ENCODE measurements at regions not wholly inside any gene's neighbourhood (a gene's known extent, or its start where the extent isn't known, plus 50 kb on each side); places are given as distances from the start of the nearest gene placed in this dataset.

- DNase-seq, result no peak
Measured at GRCh38 chr20:24798930-24799705, 150.0 kb upstream of the CST7 start.

- no peak for DNase-seq
Measured at GRCh38 chr20:24799971-24800580, 149.0 kb upstream of the CST7 start.

GRCh38 chr20:24802286-24802820 lies 146.7 kb upstream of the CST7 start:
- DNase-seq, result no peak

GRCh38 chr20:24804481-24805206 lies 144.4 kb upstream of the CST7 start:
- no peak for DNase-seq

- DNase-seq, result no peak
Measured at GRCh38 chr20:24805456-24806238, 143.4 kb upstream of the CST7 start.

GRCh38 chr20:24806705-24807676 lies 142.1 kb upstream of the CST7 start:
- no peak for DNase-seq

GRCh38 chr20:24808616-24809015 lies 140.5 kb upstream of the CST7 start:
- no peak for DNase-seq

- DNase-seq, result no peak
Measured at GRCh38 chr20:24809606-24810005, 139.5 kb upstream of the CST7 start.

GRCh38 chr20:24810676-24811407 lies 138.2 kb upstream of the CST7 start:
- no peak for DNase-seq

GRCh38 chr20:24812373-24812772 lies 136.7 kb upstream of the CST7 start:
- DNase-seq, result no peak

- DNase-seq, result no peak
Measured at GRCh38 chr20:24813080-24813479, 136.0 kb upstream of the CST7 start.

- DNase-seq, result no peak
Measured at GRCh38 chr20:24813496-24813895, 135.6 kb upstream of the CST7 start.

GRCh38 chr20:24813936-24814335 lies 135.1 kb upstream of the CST7 start:
- DNase-seq, result no peak

GRCh38 chr20:24814556-24815195 lies 134.4 kb upstream of the CST7 start:
- no peak for DNase-seq

GRCh38 chr20:24815196-24815815 lies 133.8 kb upstream of the CST7 start:
- DNase-seq, result no peak

- no peak for DNase-seq
Measured at GRCh38 chr20:24815931-24816330, 133.1 kb upstream of the CST7 start.

- no peak for DNase-seq
Measured at GRCh38 chr20:24816431-24816830, 132.6 kb upstream of the CST7 start.

- no peak for DNase-seq
Measured at GRCh38 chr20:24816907-24817306, 132.2 kb upstream of the CST7 start.

GRCh38 chr20:24817351-24817750 lies 131.7 kb upstream of the CST7 start:
- no peak for DNase-seq

GRCh38 chr20:24818056-24818455 lies 131.0 kb upstream of the CST7 start:
- DNase-seq, result no peak
